Left lung (tissue), 4 donors: ENCODE measurements at regions not wholly inside any gene's neighbourhood (a gene's known extent, or its start where the extent isn't known, plus 50 kb on each side); places are given as distances from the start of the nearest gene placed in this dataset.
A peak's percentile ranks its signal among the peaks of the same experiment; 100 is the strongest.

Experiments used
- ATAC-seq: fragments of 200-7000 bp; cut with Tn5 transposase; one replicate; pipeline ENCODE4 v1.9.1; 2020; ENCODE audit warnings: moderate library complexity
- DNase-seq, 4 donors: peaks; one replicate each; pipeline ENCODE4 v3.0.0-alpha.2; 2013 to 2020
- H3K27ac ChIP-seq, 2 donors: fragments of 200-600 bp; sonication (generic) in 1 of 2; one replicate each; pipeline versions ENCODE4 v1.5.0 to v1.8.0; 2020 to 2021
- H3K27me3 ChIP-seq, 2 donors: fragments of 200-600 bp; sonication (generic) in 1 of 2; one replicate each; pipeline versions ENCODE4 v1.5.0 to v1.8.0; 2020 to 2021
- H3K36me3 ChIP-seq, 2 donors: fragments of 200-600 bp; sonication (generic) in 1 of 2; one replicate each; pipeline versions ENCODE4 v1.5.0 to v1.8.0; 2020 to 2021
- H3K4me1 ChIP-seq, 2 donors: fragments of 200-600 bp; one replicate each; pipeline ENCODE4 v1.8.0; 2021
- H3K4me3 ChIP-seq, 2 donors: fragments of 200-600 bp; sonication (generic) in 1 of 2; one replicate each; pipeline versions ENCODE4 v1.5.0 to v1.8.0; 2020 to 2021; ENCODE audit warnings: mild to moderate bottlenecking in 1 of 2
- H3K9me3 ChIP-seq, 2 donors: fragments of 200-600 bp; sonication (generic) in 1 of 2; one replicate each; pipeline versions ENCODE4 v1.5.0 to v1.8.0; 2020 to 2021
- CTCF ChIP-seq, 2 donors: fragments of 200-600 bp; sonication (generic) in 1 of 2; IDR thresholded peaks; one replicate each; pipeline versions ENCODE4 v1.5.0 to v1.8.0; 2021; ENCODE audit warnings: antibody characterized with exemption in 2 of 2
- intact Hi-C, 2 donors: fragments of 100-400 bp; cut with DNase I; formaldehyde crosslinking; loops; one replicate each; pipeline versions ENCODE4 v1.11.2 to v1.14.2; 2022
- donor health status: DM: no; HTN: yes; CAD: no.
- donor health status: DM: no; HTN: no; CAD: no.

- no peak for TF ChIP-seq CTCF (IDR thresholded peaks at IDR 0.05)
- Histone ChIP-seq H3K36me3 (no peaks in the 10 kb centered on the region), H3K4me3 (no peak overlapping the region), H3K27ac (peak overlapping the region in 1 of 2 donors; percentile 91), H3K27me3 (no peaks in the 10 kb centered on the region), H3K4me1 (peaks cover 8 to 69% of the 10 kb centered on the region in 2 donors), H3K9me3 (no peaks in the 10 kb centered on the region)
- ATAC-seq (no peak), DNase-seq (no peak)
- intact Hi-C loops, result loop anchor here in 1 of 2 donors (10.0 kb wide), 1 partner anchor 159 kb away; no protein-coding TSS in a partner anchor
Observed at GRCh38 chr15:66615846-66616245, 50.0 kb upstream of the LCTL start.

- peak in 1 of 2 donors; percentile 28 for TF ChIP-seq CTCF (IDR thresholded peaks at IDR 0.05)
- Histone ChIP-seq H3K27ac (peak overlapping the region; percentile 82 to 91), H3K36me3 (no peaks in the 10 kb centered on the region), H3K4me1 (peaks cover 17 to 81% of the 10 kb centered on the region in 2 donors), H3K4me3 (no peak overlapping the region), H3K27me3 (peaks cover 0 to 12% of the 10 kb centered on the region in 2 donors), H3K9me3 (no peaks in the 10 kb centered on the region)
- ATAC-seq, result peak; percentile 80
- peak; percentile 50 to 93 (median 76) for DNase-seq
- intact Hi-C loops, result loop anchor here in 1 of 2 donors (10.0 kb wide), 1 partner anchor 157 kb away; no protein-coding TSS in a partner anchor
Observed at GRCh38 chr15:66617137-66618090, 51.6 kb upstream of the LCTL start.

- Histone ChIP-seq H3K9me3 (no peaks in the 10 kb centered on the region), H3K36me3 (no peaks in the 10 kb centered on the region), H3K4me1 (peaks cover 20 to 75% of the 10 kb centered on the region in 2 donors), H3K27ac (peak overlapping the region; percentile 82 to 91), H3K27me3 (peaks cover 0 to 15% of the 10 kb centered on the region in 2 donors), H3K4me3 (no peak overlapping the region)
- DNase-seq (peak; percentile 62 to 93 (median 70)), ATAC-seq (peak; percentile 85)
- intact Hi-C loops, result loop anchor here in 1 of 2 donors (10.0 kb wide), 1 partner anchor 155 kb away; no protein-coding TSS in a partner anchor
- TF ChIP-seq CTCF (IDR thresholded peaks at IDR 0.05), result peak; percentile 78 to 91
Observed at GRCh38 chr15:66619152-66619903, 53.5 kb upstream of the LCTL start.

- Histone ChIP-seq H3K4me1 (peaks cover 17 to 65% of the 10 kb centered on the region in 2 donors), H3K27me3 (peaks cover 0 to 15% of the 10 kb centered on the region in 2 donors), H3K9me3 (no peaks in the 10 kb centered on the region), H3K36me3 (no peaks in the 10 kb centered on the region), H3K4me3 (no peak overlapping the region), H3K27ac (peak overlapping the region in 1 of 2 donors; percentile 18)
- DNase-seq, result no peak
- no peak for ATAC-seq
- TF ChIP-seq CTCF (IDR thresholded peaks at IDR 0.05), result no peak
- intact Hi-C loops, result loop anchor here in 1 of 2 donors (10.0 kb wide), 1 partner anchor 74 kb away; no protein-coding TSS in a partner anchor
Observed at GRCh38 chr15:66620341-66620740, 54.5 kb upstream of the LCTL start.
